Parathyroid adenoma (tissue), 2 donors: ENCODE measurements at regions not wholly inside any gene's neighbourhood (a gene's known extent, or its start where the extent isn't known, plus 50 kb on each side); places are given as distances from the start of the nearest gene placed in this dataset.

Experiments used
- H2AFZ ChIP-seq: fragments of 300-600 bp; sonication (generic); one replicate; pipeline ENCODE4 v1.7.0; 2017; ENCODE audit warnings: antibody characterized with exemption, mild to moderate bottlenecking
- H3K27ac ChIP-seq: fragments of 300-600 bp; sonication (generic); one replicate; pipeline ENCODE4 v1.7.0; 2017
- H3K27me3 ChIP-seq: fragments of 300-600 bp; sonication (generic); one replicate; pipeline ENCODE4 v1.7.0; 2017; ENCODE audit warnings: low read length; ENCODE audit not compliant: control insufficient read depth, insufficient read depth
- H3K36me3 ChIP-seq: fragments of 300-600 bp; sonication (generic); one replicate; pipeline ENCODE4 v1.7.0; 2017; ENCODE audit warnings: low read length; ENCODE audit not compliant: control insufficient read depth, insufficient read depth
- H3K4me1 ChIP-seq: fragments of 300-600 bp; sonication (generic); one replicate; pipeline ENCODE4 v1.7.0; 2017; ENCODE audit warnings: control low read depth
- H3K4me2 ChIP-seq: fragments of 300-600 bp; sonication (generic); one replicate; pipeline ENCODE4 v1.7.0; 2017; ENCODE audit warnings: low read length
- H3K4me3 ChIP-seq: fragments of 300-600 bp; sonication (generic); one replicate; pipeline ENCODE4 v1.7.0; 2017; ENCODE audit warnings: low read depth, low read length
- H3K79me2 ChIP-seq: fragments of 300-600 bp; sonication (generic); one replicate; pipeline ENCODE4 v1.7.0; 2017; ENCODE audit warnings: control low read depth
- H3K9ac ChIP-seq: fragments of 300-600 bp; sonication (generic); one replicate; pipeline ENCODE4 v1.7.0; 2017; ENCODE audit warnings: mild to moderate bottlenecking
- H3K9me3 ChIP-seq: fragments of 300-600 bp; sonication (generic); one replicate; pipeline ENCODE4 v1.7.0; 2017; ENCODE audit warnings: low read length; ENCODE audit not compliant: control insufficient read depth
- CTCF ChIP-seq: fragments of 300-600 bp; sonication (generic); IDR thresholded peaks from one replicate; pipeline ENCODE4 v1.7.0; 2017; ENCODE audit warnings: antibody characterized with exemption, mild to moderate bottlenecking
- donor health status: primary hyperparathyroidism.

- H3K27ac ChIP-seq: no peak overlapping the region
- no peak overlapping the region for H3K4me2 ChIP-seq
- H3K36me3 ChIP-seq: no peaks in the 10 kb centered on the region
- H3K4me1 ChIP-seq: no peaks in the 10 kb centered on the region
- no peak for TF ChIP-seq CTCF
- no peak overlapping the region for H3K4me3 ChIP-seq
- no peaks in the 10 kb centered on the region for H3K27me3 ChIP-seq
- H3K9ac ChIP-seq: no peak overlapping the region
- H3K9me3 ChIP-seq: no peaks in the 10 kb centered on the region
- no peaks in the 10 kb centered on the region for H3K79me2 ChIP-seq
- no peak overlapping the region for H2AFZ ChIP-seq
Measured at GRCh38 chr9:108290839-108291585, 564.8 kb downstream of the ACTL7B start.

GRCh38 chr9:108286638-108287206 is 569.1 kb downstream of the ACTL7B start:
- no peak overlapping the region for H3K4me3 ChIP-seq
- no peak overlapping the region for H3K9ac ChIP-seq
- no peak overlapping the region for H3K27ac ChIP-seq
- no peak overlapping the region for H3K4me2 ChIP-seq
- H2AFZ ChIP-seq: no peak overlapping the region
- no peaks in the 10 kb centered on the region for H3K27me3 ChIP-seq
- H3K79me2 ChIP-seq: no peaks in the 10 kb centered on the region
- no peak for TF ChIP-seq CTCF
- H3K9me3 ChIP-seq: no peaks in the 10 kb centered on the region
- no peaks in the 10 kb centered on the region for H3K36me3 ChIP-seq
- H3K4me1 ChIP-seq: no peaks in the 10 kb centered on the region

GRCh38 chr9:108283696-108284095 is 572.1 kb downstream of the ACTL7B start:
- Histone ChIP-seq H3K9me3 (no peaks in the 10 kb centered on the region), H3K27ac (no peak overlapping the region)
- TF ChIP-seq CTCF: no peak

GRCh38 chr9:108282872-108283271 is 572.9 kb downstream of the ACTL7B start:
- Histone ChIP-seq H2AFZ (no peak overlapping the region), H3K4me1 (no peaks in the 10 kb centered on the region), H3K4me3 (no peak overlapping the region), H3K27ac (no peak overlapping the region), H3K27me3 (no peaks in the 10 kb centered on the region), H3K4me2 (no peak overlapping the region), H3K9me3 (no peaks in the 10 kb centered on the region), H3K36me3 (no peaks in the 10 kb centered on the region), H3K9ac (no peak overlapping the region), H3K79me2 (no peaks in the 10 kb centered on the region)
- TF ChIP-seq CTCF: no peak

More at GRCh38 chr9:108283696-108284095, 572.1 kb downstream of the ACTL7B start:
- Histone ChIP-seq H3K79me2 (no peaks in the 10 kb centered on the region), H3K4me1 (no peaks in the 10 kb centered on the region), H3K36me3 (no peaks in the 10 kb centered on the region), H2AFZ (no peak overlapping the region), H3K4me3 (no peak overlapping the region), H3K4me2 (no peak overlapping the region), H3K9ac (no peak overlapping the region), H3K27me3 (no peaks in the 10 kb centered on the region)

GRCh38 chr9:108281696-108282095 is 574.1 kb downstream of the ACTL7B start:
- H3K4me3 ChIP-seq: no peak overlapping the region
- no peaks in the 10 kb centered on the region for H3K79me2 ChIP-seq
- no peaks in the 10 kb centered on the region for H3K36me3 ChIP-seq
- H3K4me2 ChIP-seq: no peak overlapping the region
- H3K9ac ChIP-seq: no peak overlapping the region
- H3K9me3 ChIP-seq: no peaks in the 10 kb centered on the region
- no peaks in the 10 kb centered on the region for H3K27me3 ChIP-seq
- H3K4me1 ChIP-seq: no peaks in the 10 kb centered on the region
- TF ChIP-seq CTCF: no peak
- no peak overlapping the region for H2AFZ ChIP-seq
- no peak overlapping the region for H3K27ac ChIP-seq
